Esophagus muscularis mucosa (tissue), 4 donors: ENCODE measurements at regions not wholly inside any gene's neighbourhood (a gene's known extent, or its start where the extent isn't known, plus 50 kb on each side); places are given as distances from the start of the nearest gene placed in this dataset.

Experiments used
- CTCF ChIP-seq, 3 experiments: fragments of 200-600 bp in 2 of 3; fragments of 450-650 bp in 1 of 3; sonication (generic) in 2 of 3; IDR thresholded peaks; one replicate each; pipeline ENCODE4 v1.5.1; 2017 to 2019; ENCODE audit warnings: antibody characterized with exemption in 3 of 3, mild to moderate bottlenecking in 2 of 3, moderate library complexity in 1 of 3
- EP300 ChIP-seq: sonication (generic); formaldehyde crosslinking; IDR thresholded peaks from one replicate; pipeline ENCODE4 v1.6.1; 2017; ENCODE audit warnings: antibody characterized with exemption
- POLR2AphosphoS5 ChIP-seq, 2 donors: sonication (generic); formaldehyde crosslinking; IDR thresholded peaks; one replicate each; pipeline ENCODE4 v1.6.1; 2017; ENCODE audit warnings: antibody characterized with exemption in 2 of 2

GRCh38 chr12:98358144-98358543 is 157.2 kb upstream of the TMPO start:
- no peak for TF ChIP-seq CTCF (IDR thresholded peaks at IDR 0.05)
- no peak for TF ChIP-seq POLR2AphosphoS5 (IDR thresholded peaks at IDR 0.05)
- TF ChIP-seq EP300, result no peak
